ENCODE measurements at regions not wholly inside any gene's neighbourhood (a gene's known extent, or its start where the extent isn't known, plus 50 kb on each side); places are given as distances from the start of the nearest gene placed in this dataset.

GRCh38 chr20:56952258-56953047 is 314.0 kb downstream of the BMP7 start:
- no peak for DNase-seq (ENCODE audit: extremely low spot score)
- Histone ChIP-seq H3K4me1 (no peaks in the 10 kb centered on the region), H3K27ac (replicated peaks in 1 of 4) (no peak overlapping the region), H3K36me3 (no peaks in the 10 kb centered on the region), H3K4me3 (no peak overlapping the region), H3K9me3 (no peaks in the 10 kb centered on the region), H3K27me3 (peaks cover 0 to 77% (median 3%) of the 10 kb centered on the region in 4 donors)
- intact Hi-C loops (cut with DNase I), result no loop called here
- WGBS, result 53% methylated on average over 19 of the region's 19 CpGs
- no peak for TF ChIP-seq EP300 (IDR thresholded peaks at IDR 0.05)
- no peak for TF ChIP-seq CTCF (IDR thresholded peaks at IDR 0.05)
- TF ChIP-seq POLR2A (IDR thresholded peaks at IDR 0.05; ENCODE audit: low read depth), result no peak
- TF ChIP-seq POLR2AphosphoS5 (IDR thresholded peaks at IDR 0.05), result no peak

DNA sequence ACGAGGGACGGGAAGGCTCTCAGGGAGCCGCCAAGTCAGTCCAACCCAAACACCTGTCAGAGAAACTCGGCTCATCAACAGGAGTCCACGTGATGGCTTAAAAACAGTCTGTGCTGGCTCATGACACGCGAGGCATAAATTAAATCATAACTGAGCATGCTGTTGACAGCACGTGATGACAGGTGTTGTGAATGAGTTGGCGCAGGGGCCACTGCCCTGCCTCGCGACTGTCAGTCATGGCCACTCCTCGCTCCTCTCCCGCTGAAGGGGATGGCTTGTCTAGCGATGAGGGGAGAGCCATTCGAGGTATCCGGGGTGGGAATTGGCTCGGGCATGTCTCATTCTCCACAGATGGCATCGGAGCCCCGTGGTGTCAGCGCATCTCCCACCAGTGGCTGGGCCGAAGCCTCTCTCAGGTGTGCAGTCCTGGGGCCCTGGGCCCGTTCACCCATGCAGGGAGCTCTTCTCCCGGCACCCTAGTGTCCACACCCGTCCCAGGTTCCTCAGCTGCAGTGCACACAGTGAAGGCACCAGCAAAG is 313.3 kb downstream of the BMP7 start:
- DNase-seq (ENCODE audit: extremely low spot score), result no peak
- Histone ChIP-seq H3K4me1 (no peaks in the 10 kb centered on the region), H3K27me3 (peaks cover 0 to 84% (median 3%) of the 10 kb centered on the region in 4 donors), H3K4me3 (no peak overlapping the region), H3K36me3 (no peaks in the 10 kb centered on the region), H3K9me3 (no peaks in the 10 kb centered on the region), H3K27ac (replicated peaks in 1 of 4) (no peak overlapping the region)
- TF ChIP-seq POLR2AphosphoS5 (IDR thresholded peaks at IDR 0.05), result no peak
- no peak for TF ChIP-seq EP300 (IDR thresholded peaks at IDR 0.05)
- TF ChIP-seq POLR2A (IDR thresholded peaks at IDR 0.05; ENCODE audit: low read depth), result no peak
- no peak for TF ChIP-seq CTCF (IDR thresholded peaks at IDR 0.05)
- 56% methylated on average over 9 of the region's 24 CpGs for WGBS
- intact Hi-C loops (cut with DNase I), result no loop called here

- H3K27me3 ChIP-seq, result peaks cover 0 to 81% (median 3%) of the 10 kb centered on the region in 4 donors
- H3K4me3 ChIP-seq, result no peak overlapping the region
- DNase-seq (ENCODE audit: extremely low spot score), result no peak
- intact Hi-C loops (cut with DNase I), result no loop called here
- 91% methylated on average over 15 of the region's 15 CpGs for WGBS
- H3K4me1 ChIP-seq, result no peaks in the 10 kb centered on the region
- no peaks in the 10 kb centered on the region for H3K36me3 ChIP-seq
- TF ChIP-seq POLR2A (IDR thresholded peaks at IDR 0.05; ENCODE audit: low read depth) (no peak), EP300 (IDR thresholded peaks at IDR 0.05) (no peak), POLR2AphosphoS5 (IDR thresholded peaks at IDR 0.05) (no peak), CTCF (IDR thresholded peaks at IDR 0.05) (no peak)
- H3K27ac ChIP-seq (replicated peaks in 1 of 4), result no peak overlapping the region
- H3K9me3 ChIP-seq, result no peaks in the 10 kb centered on the region
Measured at GRCh38 chr20:56954797-56955196, 311.6 kb downstream of the BMP7 start.

DNA sequence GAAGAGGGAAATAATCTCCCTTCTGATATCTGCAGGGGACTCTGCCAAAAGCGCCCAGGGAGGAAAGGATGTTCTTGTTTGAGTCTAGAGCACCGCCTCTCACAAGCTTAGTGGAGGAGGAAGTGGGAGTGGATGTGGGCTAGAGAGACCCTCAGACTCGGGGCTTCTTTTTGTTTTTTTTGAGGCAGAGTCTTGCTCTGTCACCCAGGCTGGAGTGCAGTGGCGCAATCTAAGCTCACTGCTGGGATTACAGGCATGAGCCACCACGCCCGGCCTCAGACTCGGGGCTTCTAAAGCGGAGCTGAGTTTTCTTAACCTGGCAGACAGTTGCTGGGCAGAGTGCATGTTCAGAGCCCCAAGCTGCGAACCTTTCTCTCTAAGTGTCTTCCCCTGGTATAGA is 310.8 kb downstream of the BMP7 start:
- no peak overlapping the region for H3K27ac ChIP-seq (replicated peaks in 1 of 4)
- TF ChIP-seq CTCF (IDR thresholded peaks at IDR 0.05) (no peak), POLR2AphosphoS5 (IDR thresholded peaks at IDR 0.05) (no peak), EP300 (IDR thresholded peaks at IDR 0.05) (no peak), POLR2A (IDR thresholded peaks at IDR 0.05; ENCODE audit: low read depth) (no peak)
- no peaks in the 10 kb centered on the region for H3K36me3 ChIP-seq
- H3K4me1 ChIP-seq, result no peaks in the 10 kb centered on the region
- intact Hi-C loops (cut with DNase I), result no loop called here
- WGBS, result 57% methylated on average over 9 of the region's 9 CpGs
- DNase-seq (ENCODE audit: extremely low spot score), result no peak
- H3K9me3 ChIP-seq, result no peaks in the 10 kb centered on the region
- no peak overlapping the region for H3K4me3 ChIP-seq
- peaks cover 0 to 81% (median 3%) of the 10 kb centered on the region in 4 donors for H3K27me3 ChIP-seq

All from esophagus muscularis mucosa (tissue), 4 donors.